ENCODE measurements at regions not wholly inside any gene's neighbourhood (a gene's known extent, or its start where the extent isn't known, plus 50 kb on each side); places are given as distances from the start of the nearest gene placed in this dataset.

DNA sequence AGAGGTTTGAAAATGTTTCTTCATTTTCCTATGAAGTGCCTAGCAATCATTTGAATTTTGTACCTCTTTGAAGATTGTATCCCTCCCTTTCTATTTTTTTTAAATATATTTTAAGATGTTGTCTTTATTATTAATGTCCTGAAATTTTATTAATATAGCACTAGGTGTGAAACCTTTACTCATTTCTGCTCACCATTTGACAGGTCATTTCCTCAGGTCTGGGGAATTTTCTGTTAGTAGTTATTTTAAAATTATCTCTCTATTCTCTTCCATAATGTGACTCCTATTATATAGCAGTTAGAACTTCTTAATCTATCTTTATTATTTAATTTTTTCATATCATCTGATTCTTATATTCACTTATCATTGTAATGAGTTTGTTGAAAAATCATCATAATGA, 1038.6 kb upstream of the SLC39A10 start:
- no peak for TF ChIP-seq SRF (IDR thresholded peaks at IDR 0.05; ENCODE audit: low read depth, low read length)
- TF ChIP-seq EP300 (IDR thresholded peaks at IDR 0.05; ENCODE audit: borderline replicate concordance in 1 of 2, low read depth in 2 of 2, low read length in 2 of 2), result no peak
- TF ChIP-seq CTCF (IDR thresholded peaks at IDR 0.05; ENCODE audit: control extremely low read depth in 1 of 3, insufficient read depth in 1 of 3, low read depth in 1 of 3, low read length in 3 of 3), result no peak
